Left kidney (tissue), 1 donor: ENCODE measurements at regions not wholly inside any gene's neighbourhood (a gene's known extent, or its start where the extent isn't known, plus 50 kb on each side); places are given as distances from the start of the nearest gene placed in this dataset.

ENCODE experiments used
- DNase-seq: peaks from one replicate; pipeline ENCODE4 v3.0.0-alpha.2; 2013

DNA sequence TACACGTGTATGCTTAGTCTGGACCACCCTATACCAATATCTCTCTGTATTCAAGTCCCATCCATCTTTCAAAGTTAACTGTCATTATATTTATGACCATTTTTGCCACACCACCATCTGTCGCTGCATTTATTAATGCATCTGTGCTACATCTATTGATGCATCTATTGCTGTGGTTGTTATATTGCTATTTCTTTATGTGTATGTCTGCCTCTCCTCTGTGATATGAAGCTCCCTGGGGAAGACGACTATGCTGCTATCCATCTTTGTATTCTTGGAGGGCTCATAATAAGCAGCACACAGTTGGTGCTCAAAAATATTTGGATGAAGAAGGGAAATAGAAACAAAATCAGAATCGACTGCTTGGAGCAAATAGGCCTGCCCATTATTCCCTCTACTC, 357.6 kb downstream of the RPS29 start:
- DNase-seq: no peak

DNA sequence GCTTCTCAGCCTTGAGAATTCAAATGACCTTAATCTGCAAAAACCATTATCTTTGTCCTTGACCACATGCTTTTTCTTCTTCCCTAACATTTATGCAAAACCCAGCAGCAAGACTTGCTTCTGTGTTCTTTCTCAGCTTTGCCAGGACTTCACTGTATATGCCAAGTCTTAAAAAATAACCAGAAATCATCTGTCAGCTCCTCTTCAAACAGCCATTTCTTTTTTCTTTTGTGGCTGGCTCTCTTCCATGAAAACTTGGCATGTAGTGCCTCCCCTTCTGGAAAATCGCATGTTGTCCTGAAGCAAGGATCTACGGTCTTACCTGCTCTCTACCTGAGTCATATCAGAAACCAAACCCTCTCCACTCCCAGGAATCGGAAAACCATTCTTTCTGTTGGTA, 364.9 kb downstream of the RPS29 start:
- DNase-seq: no peak

DNA sequence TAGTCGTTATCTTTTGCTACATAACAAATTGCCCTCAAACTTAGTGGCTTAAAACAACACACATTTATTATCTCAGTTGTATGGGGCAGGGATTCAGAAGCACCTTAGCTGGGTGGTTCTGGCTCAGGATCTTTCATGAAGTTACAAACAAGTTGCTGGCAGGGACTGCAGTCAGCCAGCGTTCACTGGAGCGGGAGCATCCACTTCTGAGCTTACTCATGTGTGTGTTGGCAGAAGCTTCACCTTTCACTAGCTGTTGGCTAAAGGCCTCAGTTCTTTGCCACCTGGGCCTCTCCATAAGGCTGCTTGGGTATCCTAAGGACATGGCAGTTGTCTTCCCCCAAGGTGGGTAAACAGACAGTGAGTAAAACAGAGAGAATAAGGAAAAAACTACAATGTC, 365.7 kb downstream of the RPS29 start:
- no peak for DNase-seq

DNA sequence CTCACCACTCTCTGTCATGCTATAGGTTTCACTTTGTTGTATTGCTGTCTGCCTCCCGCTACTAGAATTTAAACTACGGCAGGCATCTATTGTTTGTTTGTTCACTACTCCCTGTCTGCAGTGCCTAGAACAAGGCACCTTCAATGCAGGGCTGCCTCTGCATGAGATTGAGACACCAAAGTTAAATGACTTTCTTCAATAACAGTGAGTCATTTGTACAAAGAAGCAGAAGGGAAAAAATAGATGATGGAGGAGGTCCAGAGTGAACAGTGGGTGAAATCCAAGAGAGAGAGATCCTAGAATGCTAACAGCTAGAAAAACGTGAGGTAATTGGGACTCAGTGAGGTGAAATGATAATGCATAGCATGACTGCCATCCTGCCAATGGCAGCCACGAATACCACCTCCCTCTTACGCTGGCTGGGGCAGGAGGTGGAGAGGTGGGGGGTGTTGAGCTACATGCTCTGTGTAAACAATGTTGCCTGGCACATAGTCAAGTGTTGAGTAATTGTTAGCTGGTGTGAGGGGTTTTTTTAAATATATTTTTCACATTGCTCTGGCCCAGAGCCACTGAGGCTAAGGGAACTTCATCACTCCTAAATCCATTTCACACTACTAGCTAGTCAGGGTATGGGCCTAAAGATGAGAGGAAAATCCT, 367.6 kb downstream of the RPS29 start:
- DNase-seq: no peak

DNA sequence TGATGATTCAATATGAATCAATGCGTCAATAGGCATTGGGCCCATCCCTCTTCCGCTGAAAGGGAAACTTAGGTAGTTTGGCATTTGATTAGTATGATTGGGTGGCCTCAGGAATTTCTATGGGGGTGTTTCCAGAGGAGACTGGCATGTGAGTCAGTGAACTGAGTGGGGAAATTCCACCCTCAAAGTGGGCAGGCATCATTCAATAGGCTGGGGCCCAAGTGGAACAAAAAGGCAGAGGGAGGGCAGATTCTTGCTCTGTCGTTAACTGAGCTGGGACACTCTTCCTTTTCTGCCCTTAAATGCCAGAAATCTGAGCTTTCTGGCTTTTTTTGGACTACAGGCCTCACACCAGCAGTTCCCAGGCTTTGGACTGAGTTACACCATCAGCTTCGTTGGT, 373.5 kb downstream of the RPS29 start:
- no peak for DNase-seq

DNA sequence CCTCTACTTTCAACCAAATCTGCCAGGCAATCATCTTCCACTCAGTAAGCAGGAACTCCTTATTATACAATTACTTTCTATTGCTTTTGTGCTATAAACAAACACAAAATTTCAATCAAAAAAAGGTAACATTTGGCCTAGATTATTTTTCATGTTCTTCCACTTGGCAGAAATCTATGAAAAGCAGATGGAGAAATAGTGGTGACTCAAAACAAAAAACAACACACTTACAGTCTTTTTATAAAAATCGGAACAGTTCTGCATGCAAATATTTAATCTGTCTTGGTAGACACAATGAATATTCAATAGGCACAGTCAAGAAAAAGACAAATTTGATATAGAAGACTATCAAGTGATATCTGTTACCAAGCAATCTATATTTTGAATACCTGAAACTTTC, 376.8 kb downstream of the RPS29 start:
- no peak for DNase-seq

DNA sequence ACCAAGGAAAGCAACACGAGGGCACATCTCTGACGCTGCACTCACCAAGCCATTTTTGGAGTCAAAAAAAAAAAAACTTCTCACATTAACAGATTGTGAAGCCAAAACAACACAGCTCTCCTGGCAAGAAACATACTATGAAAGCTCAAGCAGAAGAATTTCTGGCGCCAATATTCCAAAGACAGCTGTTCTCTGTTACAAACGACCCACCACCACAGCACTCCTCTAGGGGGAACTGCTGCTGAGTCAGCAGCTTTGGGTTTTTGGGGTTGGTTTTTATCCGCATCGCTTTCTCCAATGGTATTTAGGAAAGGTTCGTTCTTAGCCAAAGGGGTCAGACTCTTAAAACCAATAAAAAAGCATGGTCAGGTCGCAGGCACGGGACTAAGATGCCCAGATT, 379.4 kb downstream of the RPS29 start:
- no peak for DNase-seq

DNA sequence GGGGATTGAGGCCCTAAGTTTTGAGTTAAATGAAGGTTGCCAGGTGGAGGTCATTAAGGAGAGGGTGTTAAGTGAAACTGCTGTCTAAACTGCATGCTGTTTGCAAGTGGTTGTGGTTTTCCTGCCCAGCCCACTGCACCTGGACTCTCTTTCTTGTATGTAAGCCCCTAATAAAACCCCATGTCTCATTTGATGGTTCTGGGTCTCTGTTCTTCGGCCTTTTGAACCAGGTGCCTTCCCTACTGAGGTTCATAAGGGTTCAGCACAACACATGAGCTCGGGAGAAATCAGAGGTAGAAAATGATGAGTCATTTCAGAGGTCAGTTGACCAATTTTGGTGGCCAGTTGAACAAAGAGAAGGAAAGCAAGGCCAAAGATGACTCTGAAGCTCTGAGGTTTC, 382.5 kb downstream of the RPS29 start:
- DNase-seq: no peak

DNA sequence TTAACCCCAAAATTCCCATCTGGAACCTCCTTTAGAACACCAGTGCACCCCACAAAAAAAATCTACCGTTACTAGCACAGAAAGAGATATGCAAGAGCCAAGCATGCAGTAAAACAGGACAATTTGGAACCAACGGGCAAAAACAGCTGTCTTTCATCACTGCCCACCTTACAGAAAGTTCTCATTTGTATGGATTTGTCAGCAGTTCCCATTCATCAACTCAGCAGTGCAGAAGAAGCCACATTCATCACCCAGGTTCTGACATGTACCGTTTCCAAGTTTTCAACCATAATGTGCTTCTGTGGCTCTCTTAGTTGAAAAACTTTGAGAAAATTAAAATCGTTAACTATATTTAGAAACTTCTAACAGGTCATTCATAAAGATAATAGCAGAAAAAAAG, 387.0 kb downstream of the RPS29 start:
- no peak for DNase-seq

DNA sequence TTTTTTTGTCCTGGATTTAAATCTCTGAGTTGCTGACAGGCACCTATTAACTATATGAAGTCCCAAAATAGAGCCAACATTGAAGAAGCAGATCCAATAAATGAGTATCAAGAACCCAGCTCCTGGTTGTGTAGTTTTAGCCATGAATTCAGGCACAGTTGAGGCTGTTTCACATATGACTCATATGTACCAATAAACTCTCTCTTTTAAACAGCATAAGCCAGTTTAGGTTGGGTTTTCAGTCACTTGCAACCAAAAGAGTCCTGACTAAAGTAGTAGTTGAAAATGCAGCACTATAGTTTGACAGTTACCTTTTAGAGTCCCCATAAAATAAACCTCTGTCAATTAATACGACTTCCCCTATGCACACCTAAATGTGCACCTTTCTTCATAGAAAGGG, 389.9 kb downstream of the RPS29 start:
- DNase-seq: no peak

DNA sequence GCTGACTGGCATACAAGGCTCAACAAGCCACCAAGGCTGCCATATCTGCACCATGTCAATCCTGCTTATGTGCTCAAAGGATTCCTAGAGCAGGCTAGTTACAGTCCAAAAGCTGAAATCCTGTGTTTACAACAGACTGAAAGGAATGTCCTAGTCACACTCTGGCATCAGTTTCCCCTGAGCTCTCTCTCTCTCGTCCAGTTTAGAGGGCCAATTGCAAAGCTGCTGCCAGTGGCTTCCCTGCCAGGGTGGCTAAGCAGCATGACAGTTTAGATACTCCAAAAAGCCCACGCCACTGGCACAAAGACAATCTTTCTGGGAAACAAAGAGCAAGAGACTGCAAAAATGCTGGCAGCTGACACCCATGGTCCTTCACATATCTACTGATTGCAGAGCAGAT, 392.1 kb downstream of the RPS29 start:
- no peak for DNase-seq

DNA sequence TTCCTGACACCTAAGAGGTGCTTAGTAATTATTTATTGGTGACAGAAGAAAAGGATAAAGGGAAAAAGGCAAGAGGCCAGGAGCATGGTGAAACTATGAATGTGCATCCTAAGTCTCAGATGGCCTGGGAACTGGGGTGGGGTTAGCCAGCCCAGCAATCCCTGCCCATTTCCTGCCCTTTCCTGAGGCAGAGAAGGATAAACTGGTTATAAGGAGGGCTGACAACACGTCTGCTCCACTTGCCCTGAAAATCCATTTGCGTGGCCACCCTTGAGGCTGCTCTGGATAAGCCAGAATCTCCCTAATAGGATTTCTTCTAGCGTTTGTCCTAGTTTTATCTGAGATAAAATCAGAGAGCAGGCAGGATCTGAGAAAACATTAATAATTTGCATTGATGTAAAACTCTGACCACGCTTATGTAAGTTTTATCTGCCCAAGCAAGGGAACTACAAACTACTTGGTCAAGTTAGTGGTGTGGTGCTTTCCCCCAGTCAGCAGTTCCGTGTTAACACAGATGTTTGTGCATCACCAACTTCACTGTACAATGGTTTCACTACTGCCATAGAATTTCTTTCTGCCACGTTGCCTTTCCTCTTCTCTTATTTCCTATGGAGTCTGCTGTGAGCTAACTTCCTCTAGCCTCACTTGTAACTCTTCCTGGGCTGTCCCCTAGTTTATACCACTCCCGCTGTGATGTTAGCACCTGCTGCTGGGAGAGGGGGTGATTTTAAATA, 392.7 kb downstream of the RPS29 start:
- DNase-seq: no peak

DNA sequence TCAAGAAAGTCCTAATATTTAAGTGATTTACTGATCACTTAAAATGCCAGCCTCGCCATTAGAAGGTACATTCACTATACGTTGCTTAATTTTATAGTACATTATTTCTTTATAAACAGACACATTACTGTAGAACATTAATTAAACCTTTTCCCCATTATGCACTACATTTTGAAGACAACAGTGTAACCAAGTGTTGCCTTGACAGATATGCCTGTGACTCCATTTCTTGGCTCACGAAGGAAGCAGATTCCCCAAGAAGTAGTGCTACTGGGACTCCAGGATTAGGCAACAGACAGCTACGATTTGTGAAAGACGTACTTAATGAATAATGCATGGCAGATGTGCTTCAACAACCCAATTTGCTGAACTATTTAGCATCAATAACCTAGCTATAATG, 394.8 kb downstream of the RPS29 start:
- DNase-seq: no peak

DNA sequence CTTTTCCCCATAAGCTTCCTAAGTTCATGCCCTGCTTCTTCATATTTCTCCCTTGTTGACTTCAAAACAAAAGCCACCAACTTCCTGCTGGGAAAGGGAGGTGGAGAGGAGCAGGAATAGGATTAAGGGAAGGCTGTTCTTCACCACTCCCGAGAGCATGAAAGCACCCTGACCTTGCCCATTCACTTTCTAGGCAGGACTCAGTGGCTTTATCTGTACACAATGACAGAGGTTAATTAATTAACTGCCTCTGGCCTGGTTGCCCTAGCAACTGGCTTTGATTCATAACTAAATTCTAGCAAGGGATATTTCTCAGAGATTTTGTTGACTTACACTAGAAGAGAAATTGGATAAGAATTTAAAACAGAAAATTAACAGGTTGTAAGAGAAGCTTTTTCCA, 396.8 kb downstream of the RPS29 start:
- no peak for DNase-seq

DNA sequence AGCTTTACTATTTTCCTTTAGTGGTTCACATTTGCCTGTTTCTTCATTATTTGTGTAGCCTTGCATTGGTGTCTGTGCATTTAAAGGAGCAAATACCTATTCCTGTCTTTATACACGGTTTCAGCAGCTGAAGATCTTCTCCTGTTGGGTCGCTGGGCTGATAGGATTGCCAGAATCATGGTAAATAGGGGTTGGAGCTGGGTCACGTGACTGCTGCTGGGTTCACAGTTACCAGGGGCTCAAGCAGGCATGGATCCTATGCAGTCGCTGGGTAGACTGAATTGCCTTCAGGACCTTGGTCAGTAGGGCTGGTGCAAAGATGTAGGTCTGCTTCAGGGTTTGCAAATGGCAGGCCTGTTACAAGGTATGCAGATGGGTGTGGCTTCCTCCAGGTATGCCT, 398.4 kb downstream of the RPS29 start:
- no peak for DNase-seq

DNA sequence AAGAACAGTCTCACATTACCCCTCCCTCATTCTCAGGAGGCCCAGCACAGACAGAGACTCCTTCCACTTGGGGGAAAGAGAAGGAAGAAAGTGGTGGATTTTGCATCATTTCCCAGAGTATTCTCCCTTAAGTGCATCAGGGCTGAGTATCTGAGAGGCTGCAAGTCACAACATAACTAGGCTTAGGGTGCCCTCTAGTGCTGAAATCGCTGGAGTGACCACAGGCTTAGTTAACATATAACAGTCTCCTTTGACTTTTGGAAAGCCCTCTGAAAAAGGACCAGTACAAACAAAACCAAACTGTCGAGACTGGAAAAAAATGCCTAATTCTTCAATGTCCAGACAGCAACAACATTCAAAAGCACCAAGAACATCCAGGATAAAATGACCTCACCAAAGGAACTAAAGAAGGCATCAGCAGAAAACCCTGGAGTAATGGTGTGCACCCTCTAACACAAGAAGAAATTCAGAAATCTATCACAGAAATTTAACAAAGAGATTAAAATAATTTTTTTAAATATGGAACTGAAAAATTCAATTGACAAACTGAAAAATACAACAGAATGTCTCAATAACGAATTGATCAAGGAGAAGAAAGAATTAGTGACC, 412.3 kb downstream of the RPS29 start:
- DNase-seq: peak; percentile 55

DNA sequence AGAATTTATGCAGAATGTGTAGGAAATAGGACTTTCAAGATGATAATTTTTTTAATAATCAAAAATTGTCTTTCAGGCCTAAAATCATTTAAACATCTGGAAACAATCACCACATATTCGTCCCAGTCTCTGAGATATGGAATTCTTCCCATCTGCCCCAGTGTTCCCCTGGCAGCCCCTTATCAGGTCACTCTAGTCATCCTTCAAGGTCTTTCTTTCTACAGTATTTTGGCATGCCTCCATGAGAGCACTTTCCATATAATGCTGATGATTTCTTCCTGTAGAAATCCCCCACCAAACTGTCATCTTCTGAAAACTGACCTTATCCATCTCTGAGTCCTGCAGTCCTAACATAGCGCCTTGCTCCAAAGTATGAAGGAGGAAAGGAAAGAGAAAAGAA, 422.1 kb downstream of the RPS29 start:
- no peak for DNase-seq

DNA sequence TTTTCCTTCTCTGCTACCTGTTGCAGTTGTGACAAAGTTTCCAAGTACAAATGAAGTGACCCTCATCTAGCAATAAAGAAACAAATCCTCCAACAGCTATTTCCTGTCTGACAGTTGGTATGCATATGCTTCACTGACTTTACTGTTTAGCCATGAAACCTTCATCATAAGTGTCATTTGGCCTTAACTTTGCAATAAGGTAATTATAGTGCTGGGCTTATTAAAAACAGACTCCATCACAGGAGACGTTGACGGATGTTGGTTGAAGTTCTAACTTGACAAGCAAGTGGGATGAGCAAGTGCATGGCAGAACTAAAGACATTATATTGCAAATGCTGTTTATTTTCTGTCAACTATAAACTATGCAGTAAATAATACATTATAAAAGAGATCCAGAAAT, 425.2 kb downstream of the RPS29 start:
- DNase-seq: peak; percentile 41

DNA sequence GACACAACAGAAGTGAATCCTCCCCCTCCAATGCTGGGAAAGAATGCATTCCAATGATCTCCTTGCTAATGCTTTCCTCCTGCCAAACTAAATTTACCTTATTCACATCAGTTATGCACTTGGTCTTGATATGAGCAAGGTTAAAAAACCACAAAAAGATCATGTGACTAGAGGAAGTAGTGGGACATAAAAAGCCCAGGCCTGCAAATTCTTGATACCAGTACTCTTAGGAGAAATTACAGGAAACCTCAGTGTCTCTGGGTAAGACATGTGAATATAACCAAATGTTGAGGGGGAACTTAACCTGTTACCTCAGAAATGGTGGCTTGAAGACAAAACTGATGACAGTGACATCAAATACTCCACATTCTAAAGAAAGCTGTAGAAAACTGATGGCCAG, 427.1 kb downstream of the RPS29 start:
- no peak for DNase-seq

DNA sequence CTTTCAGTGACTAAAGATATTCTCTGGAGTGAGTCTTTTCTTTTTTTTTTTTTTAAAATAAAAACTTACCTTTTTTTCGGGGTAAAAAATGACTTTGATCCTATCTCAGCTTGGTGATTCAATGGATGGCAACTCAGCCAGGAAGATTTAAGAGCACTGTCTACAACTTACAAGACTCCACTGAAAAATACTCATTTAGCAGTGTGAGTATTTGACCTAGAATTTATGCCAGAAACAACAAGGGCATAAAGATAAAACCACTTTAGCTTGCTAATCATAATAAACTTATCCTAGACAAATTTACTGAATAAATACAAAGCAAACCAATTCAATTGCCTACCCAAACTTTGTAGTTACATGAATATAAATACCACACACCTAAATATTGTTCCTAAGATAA, 446.6 kb downstream of the RPS29 start:
- no peak for DNase-seq

DNA sequence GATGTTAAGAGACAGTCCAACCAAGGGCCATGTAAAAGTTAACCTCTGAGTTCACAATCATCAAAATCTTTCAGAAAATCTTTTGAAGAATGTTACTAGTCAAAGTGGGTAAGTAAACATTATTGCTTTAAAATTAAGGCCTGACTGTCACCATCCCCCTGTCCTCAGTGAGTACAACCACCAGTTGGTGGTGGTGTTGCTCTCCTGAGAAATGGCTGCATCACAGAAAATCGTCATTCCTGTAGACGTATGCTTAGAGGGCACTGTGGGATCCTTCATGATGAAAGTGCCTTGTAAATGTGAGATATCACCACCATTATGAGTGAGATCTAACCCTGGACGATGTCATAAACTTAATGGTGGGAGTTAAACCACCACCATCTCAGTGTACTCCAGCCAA, 451.2 kb downstream of the RPS29 start:
- no peak for DNase-seq

DNA sequence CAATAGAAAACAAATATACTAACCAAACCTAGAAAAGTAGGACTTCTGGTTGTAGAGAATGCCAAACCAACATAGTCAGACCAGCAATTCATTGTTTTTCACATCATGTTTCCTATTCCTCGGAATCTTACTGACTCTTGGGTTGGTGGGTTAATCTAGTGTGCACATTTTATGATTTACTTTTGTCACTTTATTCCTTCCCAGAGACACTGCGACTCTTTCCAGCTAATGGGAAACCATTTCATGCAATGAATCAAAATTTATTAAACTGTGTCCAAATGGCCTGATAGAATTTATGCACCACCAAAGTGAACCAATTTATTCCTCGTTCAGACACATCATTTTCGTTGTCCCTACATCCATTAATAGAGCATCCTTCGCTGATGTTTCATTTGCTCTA, 464.9 kb downstream of the RPS29 start:
- no peak for DNase-seq

DNA sequence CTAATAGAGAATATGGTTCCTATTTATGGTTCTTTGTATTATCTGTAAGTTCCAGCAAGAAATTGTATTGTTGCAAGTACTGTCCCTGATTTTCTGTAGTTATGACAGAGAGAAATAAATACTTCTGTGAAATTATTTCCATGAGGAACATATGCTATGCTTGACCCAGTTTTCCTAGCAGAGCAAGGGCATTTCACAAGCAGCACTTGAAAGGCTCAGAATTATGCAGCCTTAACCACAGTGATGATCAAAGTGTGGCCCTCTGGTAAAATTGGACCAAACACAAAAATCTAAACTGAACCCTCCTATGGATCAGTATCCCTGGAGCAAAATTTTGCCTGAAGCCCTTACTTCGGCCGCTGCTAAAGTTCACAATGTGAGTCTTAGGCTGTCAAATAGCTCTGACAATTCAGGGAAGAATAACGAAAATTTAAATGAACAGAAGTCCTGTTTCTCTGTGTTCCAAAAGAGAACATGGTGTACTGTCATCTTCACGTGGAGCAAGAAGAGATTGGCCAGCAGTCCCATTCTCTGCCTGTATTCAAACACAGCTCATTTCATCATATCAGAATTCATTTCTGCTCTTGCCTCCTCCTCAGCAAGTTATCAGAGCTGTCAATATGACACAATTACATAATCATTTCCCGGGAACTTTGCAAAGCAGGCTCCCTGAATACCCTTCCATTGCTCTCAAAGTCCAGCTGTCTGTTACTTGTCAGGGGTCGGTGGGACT, 471.9 kb downstream of the RPS29 start:
- DNase-seq: no peak
